ENCODE measurements at regions not wholly inside any gene's neighbourhood (a gene's known extent, or its start where the extent isn't known, plus 50 kb on each side); places are given as distances from the start of the nearest gene placed in this dataset.

GRCh38 chr10:85284778-85285770, 956.7 kb downstream of the CCSER2 start:
- intact Hi-C loops (cut with micrococcal nuclease), result no loop called here
- DNase-seq (ENCODE audit: extremely low read depth in 1 of 4, low spot score in 3 of 4) (no peak), ATAC-seq (no peak), FAIRE-seq (no peak)
- no peak overlapping the region for H3K27ac ChIP-seq (ENCODE audit: extremely low read depth, low read depth, low read length)
- H3K9ac ChIP-seq (ENCODE audit: insufficient read depth in 1 of 2, low read depth in 2 of 2, low read length in 2 of 2), result no peak overlapping the region
- CTCF ChIA-PET (ENCODE audit: low intra/inter-chr PET ratio), result no interaction called here
- no peaks in the 10 kb centered on the region for H4K20me1 ChIP-seq (replicated peaks; ENCODE audit: control insufficient read depth, insufficient read depth, low read length)
- no peaks in the 10 kb centered on the region for H3K79me2 ChIP-seq (ENCODE audit: control insufficient read depth, insufficient read depth, low read length)
- BruUV-seq (replicated peaks), result no TSS peak
- no peak overlapping the region for H3K4me3 ChIP-seq
- no peaks in the 10 kb centered on the region for H3K4me1 ChIP-seq (replicated peaks in 1 of 2; ENCODE audit: control insufficient read depth in 2 of 2, insufficient read depth in 2 of 2, low read length in 2 of 2)
- no peaks in the 10 kb centered on the region for H3K36me3 ChIP-seq (ENCODE audit: control insufficient read depth, insufficient read depth, low read length)
- no peaks in the 10 kb centered on the region for H3K27me3 ChIP-seq (ENCODE audit: control insufficient read depth in 2 of 2, insufficient read depth in 2 of 2, low read length in 2 of 2)
- in situ Hi-C loops (cut with MboI), result no loop called here
- no peak overlapping the region for H2AFZ ChIP-seq (ENCODE audit: low read depth, low read length)
- H3K4me2 ChIP-seq (ENCODE audit: insufficient read depth, low read length), result no peak overlapping the region
- no peaks in the 10 kb centered on the region for H3K9me3 ChIP-seq (replicated peaks; ENCODE audit: control insufficient read depth, insufficient read depth, low read depth, low read length)
- no peaks in the 10 kb centered on the region for H3K9me1 ChIP-seq (ENCODE audit: control insufficient read depth, insufficient read depth, low read length)
- TF ChIP-seq GTF2E2 (tag; IDR thresholded peaks at IDR 0.05), result no peak
- TF ChIP-seq HNRNPH1 (optimal IDR thresholded peaks at IDR 0.05; ENCODE audit: low read depth, low read length), result no peak
- TF ChIP-seq ZNF165 (CRISPR knock-in tag; IDR thresholded peaks at IDR 0.05; ENCODE audit: borderline replicate concordance), result no peak
- no peak for TF ChIP-seq HIVEP1 (CRISPR knock-in tag; IDR thresholded peaks at IDR 0.05)
- TF ChIP-seq TCF7L2 (IDR thresholded peaks at IDR 0.05; ENCODE audit: low read depth, low read length), result no peak
- TF ChIP-seq ZNF609 (CRISPR knock-in tag; IDR thresholded peaks at IDR 0.05; ENCODE audit: borderline replicate concordance), result no peak
- no peak for TF ChIP-seq RFX1 (IDR thresholded peaks at IDR 0.05)
- no peak for TF ChIP-seq TRIM25 (IDR thresholded peaks at IDR 0.05; ENCODE audit: borderline replicate concordance)
- no peak for TF ChIP-seq LCOR (CRISPR knock-in tag; IDR thresholded peaks at IDR 0.05)
- POLR2A ChIA-PET, result interaction anchor here (1.2 kb wide), 1 partner anchor 21 kb away, joined by 3 read pairs; no protein-coding TSS in a partner anchor
- WGBS (ENCODE audit: insufficient coverage, low coverage, missing lambda C conversion rate), result 0% methylated on average over 3 of the region's 3 CpGs

Measured in K562 (cell line).